ENCODE measurements at regions not wholly inside any gene's neighbourhood (a gene's known extent, or its start where the extent isn't known, plus 50 kb on each side); places are given as distances from the start of the nearest gene placed in this dataset.

GRCh38 chr2:156155319-156155718, 177.2 kb downstream of the NR4A2 start:
- no peak for TF ChIP-seq MAX (IDR thresholded peaks at IDR 0.05; ENCODE audit: low read depth, low read length)
- TF ChIP-seq CTCF (IDR thresholded peaks at IDR 0.05; ENCODE audit: low read depth, low read length): no peak
- no peak for TF ChIP-seq POLR2A (IDR thresholded peaks at IDR 0.05; ENCODE audit: extremely low read depth, insufficient read length)
- no peak for TF ChIP-seq MYC (IDR thresholded peaks at IDR 0.05; ENCODE audit: low read depth, low read length)

All from NB4 (cell line).